MCF 10A (cell line): ENCODE measurements at regions not wholly inside any gene's neighbourhood (a gene's known extent, or its start where the extent isn't known, plus 50 kb on each side); places are given as distances from the start of the nearest gene placed in this dataset.

Source experiments
- BruUV-seq: library from RNA; stranded (reverse); fragments of 400-500 nt; replicated peaks from 2 replicates; lab custom pipeline; 2021; lab: Mats Ljungman, UMichigan
- CTCF ChIA-PET: fragments of 300-600 bp; sonication (Branson Sonifier 250); formaldehyde crosslinking; extraction: SDS; loops from one replicate; lab custom pipeline; 2021; ENCODE audit warnings: antibody characterized with exemption, inconsistent platforms; lab: Yijun Ruan, JAX
- POLR2A ChIA-PET: fragments of 300-600, 350-650 bp; sonication (Branson Sonifier 250); formaldehyde crosslinking; extraction: SDS; loops from one replicate; lab custom pipeline; 2020; ENCODE audit warnings: antibody characterized with exemption, inconsistent platforms; lab: Yijun Ruan, JAX
- DNase-seq: peaks from one replicate; pipeline ENCODE4 v3.0.0-alpha.2; 2018; ENCODE audit not compliant: unreplicated experiment
- H3K27ac Mint-ChIP-seq: one replicate; pipeline ENCODE4 v1.8.0; 2022; ENCODE audit warnings: mild to moderate bottlenecking, low read depth, mixed read lengths; ENCODE audit not compliant: unreplicated experiment
- H3K27me3 Mint-ChIP-seq: one replicate; pipeline ENCODE4 v1.8.0; 2022; ENCODE audit warnings: mixed read lengths; ENCODE audit not compliant: insufficient read depth, unreplicated experiment
- H3K36me3 Mint-ChIP-seq: one replicate; pipeline ENCODE4 v1.8.0; 2022; ENCODE audit warnings: mild to moderate bottlenecking, moderate library complexity, mixed read lengths; ENCODE audit not compliant: insufficient read depth, unreplicated experiment
- H3K4me1 Mint-ChIP-seq: one replicate; pipeline ENCODE4 v1.8.0; 2022; ENCODE audit warnings: mixed read lengths; ENCODE audit not compliant: insufficient read depth, unreplicated experiment
- H3K4me3 Mint-ChIP-seq: one replicate; pipeline ENCODE4 v1.8.0; 2022; ENCODE audit warnings: mild to moderate bottlenecking, moderate library complexity, mixed read lengths; ENCODE audit not compliant: unreplicated experiment
- H3K9me3 Mint-ChIP-seq: one replicate; pipeline ENCODE4 v1.8.0; 2022; ENCODE audit warnings: mixed read lengths; ENCODE audit not compliant: unreplicated experiment
- intact Hi-C: fragments of 100-400 bp; cut with micrococcal nuclease; formaldehyde crosslinking; loops from 2 replicates; pipeline ENCODE4 v1.14.1; 2022
- TF ChIP-seq, protein P1 (sequence below): fragments of 200-600 bp; IDR thresholded peaks from one replicate; pipeline ENCODE4 v1.8.0; 2022; ENCODE audit warnings: antibody characterized with exemption, mild to moderate bottlenecking; ENCODE audit not compliant: unreplicated experiment

DNA sequence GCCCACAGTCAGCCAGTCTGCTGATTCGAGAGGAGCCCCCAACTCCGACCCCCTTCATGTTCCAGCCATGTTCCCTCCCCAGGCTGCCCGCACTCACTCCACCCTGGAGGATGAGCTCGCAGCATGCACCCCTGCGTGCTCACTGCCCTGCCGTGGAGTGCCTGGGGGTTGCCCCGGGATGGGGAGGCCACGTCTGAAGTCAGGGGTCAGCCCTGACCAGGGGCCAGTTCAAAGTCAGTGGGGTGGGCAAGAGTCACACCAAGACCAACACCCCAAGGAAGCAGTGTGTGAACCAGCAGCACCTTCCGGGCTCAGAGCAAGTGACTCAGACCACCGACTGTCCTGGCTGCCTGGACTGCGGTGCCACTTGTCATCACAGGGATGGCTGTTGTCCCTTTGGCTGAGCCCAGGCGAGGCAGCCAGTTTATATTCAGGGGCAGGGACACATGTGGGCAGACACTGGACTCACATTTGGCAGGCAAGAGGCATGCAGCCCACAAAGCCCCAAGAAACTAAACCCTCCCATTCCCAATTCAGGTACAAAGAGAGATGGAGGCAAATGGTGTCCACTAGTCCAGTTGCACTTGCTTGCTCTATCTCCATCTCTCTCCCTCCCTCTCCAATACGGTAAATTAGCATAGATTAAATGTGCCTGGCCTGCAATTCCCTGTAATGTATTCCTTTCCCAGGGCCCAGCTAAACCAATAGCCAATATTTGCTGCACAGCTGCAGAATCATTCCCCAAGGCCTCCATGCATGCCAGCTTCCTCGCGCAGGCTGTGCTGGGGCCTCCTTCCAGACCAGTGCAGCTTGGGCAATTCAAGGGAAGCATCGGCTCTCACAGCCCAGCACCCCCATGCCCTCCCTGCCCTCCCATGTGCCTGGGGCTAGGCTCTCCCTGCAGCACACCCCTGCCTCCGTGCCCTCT lies 135.7 kb upstream of the IQSEC1 start:
- intact Hi-C loops, result no loop called here
- no peaks in the 10 kb centered on the region for H3K36me3 Mint-ChIP-seq
- BruUV-seq, result no TSS peak

DNA sequence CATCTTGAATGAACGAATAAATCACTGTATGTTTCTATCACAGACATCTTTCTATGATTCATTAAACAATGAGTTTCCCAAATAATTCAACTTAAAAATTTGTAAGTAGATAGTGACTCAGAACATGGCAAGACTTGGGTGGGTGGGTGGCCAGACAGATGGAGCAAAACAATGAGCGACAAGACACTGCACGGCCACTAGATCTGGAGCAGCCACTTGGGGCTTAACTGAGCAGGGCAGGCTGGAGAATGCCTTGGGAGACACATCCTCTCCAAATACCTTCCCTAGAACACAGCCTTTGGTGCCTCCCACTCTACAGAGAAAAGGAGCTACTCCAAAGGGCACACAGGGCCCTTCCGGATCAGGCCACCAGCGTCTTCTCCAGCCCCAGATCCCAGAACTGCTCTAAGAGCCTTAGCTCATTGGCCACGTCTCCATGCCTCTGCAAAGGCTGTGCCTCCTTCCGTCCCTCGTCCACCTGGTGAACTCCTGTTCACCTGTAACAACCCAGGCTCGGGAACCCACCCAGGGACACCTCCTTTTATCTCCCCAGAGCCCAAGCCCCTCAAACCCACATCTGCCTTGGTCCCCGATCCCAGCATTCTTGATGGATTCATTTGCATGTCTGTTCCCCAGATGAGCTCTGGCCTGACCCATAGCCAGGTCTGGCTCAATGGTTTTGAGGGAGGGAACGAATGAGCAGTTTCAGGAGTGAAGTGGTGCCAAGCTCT lies 134.9 kb upstream of the IQSEC1 start:
- H3K9me3 Mint-ChIP-seq, result no peaks in the 10 kb centered on the region
- TF ChIP-seq, protein P1, sequence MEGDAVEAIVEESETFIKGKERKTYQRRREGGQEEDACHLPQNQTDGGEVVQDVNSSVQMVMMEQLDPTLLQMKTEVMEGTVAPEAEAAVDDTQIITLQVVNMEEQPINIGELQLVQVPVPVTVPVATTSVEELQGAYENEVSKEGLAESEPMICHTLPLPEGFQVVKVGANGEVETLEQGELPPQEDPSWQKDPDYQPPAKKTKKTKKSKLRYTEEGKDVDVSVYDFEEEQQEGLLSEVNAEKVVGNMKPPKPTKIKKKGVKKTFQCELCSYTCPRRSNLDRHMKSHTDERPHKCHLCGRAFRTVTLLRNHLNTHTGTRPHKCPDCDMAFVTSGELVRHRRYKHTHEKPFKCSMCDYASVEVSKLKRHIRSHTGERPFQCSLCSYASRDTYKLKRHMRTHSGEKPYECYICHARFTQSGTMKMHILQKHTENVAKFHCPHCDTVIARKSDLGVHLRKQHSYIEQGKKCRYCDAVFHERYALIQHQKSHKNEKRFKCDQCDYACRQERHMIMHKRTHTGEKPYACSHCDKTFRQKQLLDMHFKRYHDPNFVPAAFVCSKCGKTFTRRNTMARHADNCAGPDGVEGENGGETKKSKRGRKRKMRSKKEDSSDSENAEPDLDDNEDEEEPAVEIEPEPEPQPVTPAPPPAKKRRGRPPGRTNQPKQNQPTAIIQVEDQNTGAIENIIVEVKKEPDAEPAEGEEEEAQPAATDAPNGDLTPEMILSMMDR, result no peak
- no TSS peak for BruUV-seq
- ChIA-PET CTCF (interaction anchor here (0.5 kb wide), 1 partner anchor 202 kb away, joined by 5 read pairs; no protein-coding TSS in a partner anchor), POLR2A (no interaction called here)
- H3K27me3 Mint-ChIP-seq, result peaks cover 67% of the 10 kb centered on the region
- no peak for DNase-seq
- H3K36me3 Mint-ChIP-seq, result no peaks in the 10 kb centered on the region
- no peak overlapping the region for H3K27ac Mint-ChIP-seq
- intact Hi-C loops, result no loop called here
- H3K4me3 Mint-ChIP-seq, result no peak overlapping the region
- no peaks in the 10 kb centered on the region for H3K4me1 Mint-ChIP-seq

More for the DNA sequence above, 135.7 kb upstream of the IQSEC1 start:
- DNase-seq, result no peak
- Mint-ChIP-seq H3K4me3 (no peak overlapping the region), H3K4me1 (no peaks in the 10 kb centered on the region), H3K27ac (no peak overlapping the region), H3K27me3 (peaks cover 61% of the 10 kb centered on the region), H3K9me3 (no peaks in the 10 kb centered on the region)
- TF ChIP-seq, protein P1, result no peak
- ChIA-PET POLR2A (no interaction called here), CTCF (interaction anchor here (0.5 kb wide), 1 partner anchor 201 kb away, joined by 5 read pairs; no protein-coding TSS in a partner anchor)

DNA sequence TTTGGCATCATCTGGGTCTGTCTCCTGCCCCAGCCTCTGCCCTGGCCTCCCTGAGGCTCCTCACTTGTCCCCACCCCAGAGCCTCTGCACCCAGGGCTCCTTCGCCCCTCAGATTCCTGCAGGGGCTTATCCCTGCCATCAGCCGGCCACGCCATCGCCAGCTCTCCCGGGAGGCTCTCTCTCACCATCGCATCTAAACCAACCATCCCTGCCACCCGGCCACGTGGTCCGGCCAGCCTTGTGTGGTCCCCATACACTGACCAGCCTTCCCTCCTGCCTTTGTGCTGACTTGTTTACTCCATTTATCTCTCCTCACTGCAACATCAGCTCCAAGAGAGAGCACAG lies 134.3 kb upstream of the IQSEC1 start:
- DNase-seq, result no peak
- intact Hi-C loops, result no loop called here
- Mint-ChIP-seq H3K36me3 (no peaks in the 10 kb centered on the region), H3K27me3 (peaks cover 73% of the 10 kb centered on the region), H3K27ac (no peak overlapping the region), H3K4me1 (no peaks in the 10 kb centered on the region), H3K4me3 (no peak overlapping the region), H3K9me3 (no peaks in the 10 kb centered on the region)
- CTCF ChIA-PET, result no interaction called here
- POLR2A ChIA-PET, result no interaction called here
- BruUV-seq, result no TSS peak
- TF ChIP-seq, protein P1, result no peak
